ENCODE measurements at regions not wholly inside any gene's neighbourhood (a gene's known extent, or its start where the extent isn't known, plus 50 kb on each side); places are given as distances from the start of the nearest gene placed in this dataset.

DNA sequence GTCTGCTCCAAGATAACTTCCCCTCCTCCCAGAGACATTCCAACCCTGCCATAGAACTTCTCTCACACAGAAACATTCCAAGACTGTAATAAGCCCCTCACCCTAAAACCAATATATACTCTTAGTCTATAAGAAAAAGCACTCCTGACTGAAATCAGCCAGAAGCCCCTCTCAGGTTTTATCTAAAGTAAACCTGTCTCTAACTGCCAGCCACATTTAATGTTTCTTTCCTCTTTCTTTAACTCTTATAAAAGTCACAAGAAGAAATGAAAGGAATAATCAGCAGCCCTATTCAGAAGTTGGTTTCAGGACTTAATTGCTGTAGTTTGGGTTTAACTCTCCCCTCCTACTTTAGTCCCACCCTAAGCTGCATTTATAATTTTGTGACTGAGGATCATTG is 165.0 kb upstream of the ZCCHC13 start:
- H3K4me1 ChIP-seq (ENCODE audit: insufficient read depth, low read length): no peaks in the 10 kb centered on the region
- H3K27me3 ChIP-seq (ENCODE audit: insufficient read depth, low read length): peaks cover 9% of the 10 kb centered on the region
- no peak overlapping the region for H3K4me2 ChIP-seq (ENCODE audit: insufficient read depth, low read length)
- no peak overlapping the region for H3K4me3 ChIP-seq (ENCODE audit: insufficient read depth, low read length)
- no peak overlapping the region for H2AFZ ChIP-seq (ENCODE audit: low read length)
- H4K20me1 ChIP-seq (ENCODE audit: insufficient read depth, low read length): peaks cover 5% of the 10 kb centered on the region
- H3K27ac ChIP-seq (ENCODE audit: low read depth, low read length): no peak overlapping the region
- H3K36me3 ChIP-seq (ENCODE audit: insufficient read depth, low read length): no peaks in the 10 kb centered on the region
- H3K79me2 ChIP-seq (ENCODE audit: insufficient read depth, low read length): no peaks in the 10 kb centered on the region
- TF ChIP-seq, protein P1, sequence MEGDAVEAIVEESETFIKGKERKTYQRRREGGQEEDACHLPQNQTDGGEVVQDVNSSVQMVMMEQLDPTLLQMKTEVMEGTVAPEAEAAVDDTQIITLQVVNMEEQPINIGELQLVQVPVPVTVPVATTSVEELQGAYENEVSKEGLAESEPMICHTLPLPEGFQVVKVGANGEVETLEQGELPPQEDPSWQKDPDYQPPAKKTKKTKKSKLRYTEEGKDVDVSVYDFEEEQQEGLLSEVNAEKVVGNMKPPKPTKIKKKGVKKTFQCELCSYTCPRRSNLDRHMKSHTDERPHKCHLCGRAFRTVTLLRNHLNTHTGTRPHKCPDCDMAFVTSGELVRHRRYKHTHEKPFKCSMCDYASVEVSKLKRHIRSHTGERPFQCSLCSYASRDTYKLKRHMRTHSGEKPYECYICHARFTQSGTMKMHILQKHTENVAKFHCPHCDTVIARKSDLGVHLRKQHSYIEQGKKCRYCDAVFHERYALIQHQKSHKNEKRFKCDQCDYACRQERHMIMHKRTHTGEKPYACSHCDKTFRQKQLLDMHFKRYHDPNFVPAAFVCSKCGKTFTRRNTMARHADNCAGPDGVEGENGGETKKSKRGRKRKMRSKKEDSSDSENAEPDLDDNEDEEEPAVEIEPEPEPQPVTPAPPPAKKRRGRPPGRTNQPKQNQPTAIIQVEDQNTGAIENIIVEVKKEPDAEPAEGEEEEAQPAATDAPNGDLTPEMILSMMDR (IDR thresholded peaks at IDR 0.05; ENCODE audit: extremely low read depth, low read depth, low read length): no peak
- H3K9me3 ChIP-seq (ENCODE audit: low read depth, low read length): no peaks in the 10 kb centered on the region
- DNase-seq (ENCODE audit: insufficient read length, low spot score, missing footprints): no peak

DNA sequence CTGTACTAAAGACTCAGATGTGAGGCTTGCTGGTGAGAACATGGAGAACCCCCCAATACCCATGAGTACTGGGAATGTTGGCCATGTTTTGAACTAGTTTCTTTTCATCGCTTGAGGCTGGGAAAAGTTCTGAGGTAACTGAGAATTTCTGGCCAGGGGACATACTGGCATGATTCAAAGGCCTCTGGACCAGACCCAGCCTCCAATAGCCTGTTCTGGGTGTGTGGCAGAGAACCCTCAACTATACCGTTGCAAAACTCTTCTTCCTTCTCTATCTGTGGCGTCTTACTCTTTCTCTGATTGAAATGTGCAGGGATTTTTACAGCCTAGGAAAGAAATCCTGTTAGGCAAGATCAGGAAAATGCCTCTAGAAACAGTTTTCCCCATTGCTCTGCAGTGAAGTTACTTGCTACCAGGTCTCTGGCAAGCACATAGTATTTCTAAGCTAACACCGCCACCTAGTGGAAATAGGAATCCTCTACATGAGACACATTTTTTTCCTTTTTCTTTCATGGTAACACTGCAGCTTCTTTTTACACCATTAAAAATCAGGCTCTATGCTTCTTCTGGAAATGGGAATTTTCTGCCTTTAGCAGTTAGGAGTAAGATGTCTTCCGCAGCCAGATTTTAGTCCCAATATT is 170.7 kb upstream of the ZCCHC13 start:
- H3K4me2 ChIP-seq (ENCODE audit: insufficient read depth, low read length): no peak overlapping the region
- H2AFZ ChIP-seq (ENCODE audit: low read length): no peak overlapping the region
- H3K4me3 ChIP-seq (ENCODE audit: insufficient read depth, low read length): no peak overlapping the region
- no peak overlapping the region for H3K27ac ChIP-seq (ENCODE audit: low read depth, low read length)
- H3K4me1 ChIP-seq (ENCODE audit: insufficient read depth, low read length): no peaks in the 10 kb centered on the region
- H3K27me3 ChIP-seq (ENCODE audit: insufficient read depth, low read length): peaks cover 12% of the 10 kb centered on the region
- H4K20me1 ChIP-seq (ENCODE audit: insufficient read depth, low read length): no peaks in the 10 kb centered on the region
- DNase-seq (ENCODE audit: insufficient read length, low spot score, missing footprints): peak; percentile 86
- H3K36me3 ChIP-seq (ENCODE audit: insufficient read depth, low read length): no peaks in the 10 kb centered on the region
- H3K79me2 ChIP-seq (ENCODE audit: insufficient read depth, low read length): no peaks in the 10 kb centered on the region
- H3K9me3 ChIP-seq (ENCODE audit: low read depth, low read length): no peaks in the 10 kb centered on the region
- TF ChIP-seq, protein P1 (IDR thresholded peaks at IDR 0.05; ENCODE audit: extremely low read depth, low read depth, low read length): peak; percentile 80

DNA sequence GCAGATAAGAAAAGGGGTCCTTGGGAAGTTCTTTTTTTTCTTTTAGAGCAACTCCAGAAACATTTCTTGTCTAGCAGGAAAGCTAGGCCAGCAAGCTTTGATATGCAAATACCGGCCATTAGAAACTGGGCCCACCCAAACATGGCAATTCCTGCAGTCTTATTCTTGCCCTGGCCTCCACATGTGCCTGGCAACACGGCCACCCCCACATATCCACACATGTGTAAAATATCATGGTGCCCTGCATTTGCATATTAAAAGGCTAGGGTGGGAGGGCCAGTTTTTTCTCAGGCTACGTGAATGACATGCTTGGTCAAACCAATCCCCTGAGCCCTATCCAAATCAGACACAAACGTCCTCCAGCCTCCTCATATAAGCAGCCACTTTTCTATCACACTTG is 171.7 kb upstream of the ZCCHC13 start:
- Histone ChIP-seq H2AFZ (ENCODE audit: low read length) (no peak overlapping the region), H3K27ac (ENCODE audit: low read depth, low read length) (no peak overlapping the region), H3K9me3 (ENCODE audit: low read depth, low read length) (no peaks in the 10 kb centered on the region), H3K4me1 (ENCODE audit: insufficient read depth, low read length) (no peaks in the 10 kb centered on the region), H4K20me1 (ENCODE audit: insufficient read depth, low read length) (no peaks in the 10 kb centered on the region), H3K4me3 (ENCODE audit: insufficient read depth, low read length) (no peak overlapping the region), H3K36me3 (ENCODE audit: insufficient read depth, low read length) (no peaks in the 10 kb centered on the region), H3K27me3 (ENCODE audit: insufficient read depth, low read length) (peaks cover 12% of the 10 kb centered on the region), H3K4me2 (ENCODE audit: insufficient read depth, low read length) (no peak overlapping the region), H3K79me2 (ENCODE audit: insufficient read depth, low read length) (no peaks in the 10 kb centered on the region)
- DNase-seq (ENCODE audit: insufficient read length, low spot score, missing footprints): no peak
- TF ChIP-seq, protein P1 (IDR thresholded peaks at IDR 0.05; ENCODE audit: extremely low read depth, low read depth, low read length): no peak

DNA sequence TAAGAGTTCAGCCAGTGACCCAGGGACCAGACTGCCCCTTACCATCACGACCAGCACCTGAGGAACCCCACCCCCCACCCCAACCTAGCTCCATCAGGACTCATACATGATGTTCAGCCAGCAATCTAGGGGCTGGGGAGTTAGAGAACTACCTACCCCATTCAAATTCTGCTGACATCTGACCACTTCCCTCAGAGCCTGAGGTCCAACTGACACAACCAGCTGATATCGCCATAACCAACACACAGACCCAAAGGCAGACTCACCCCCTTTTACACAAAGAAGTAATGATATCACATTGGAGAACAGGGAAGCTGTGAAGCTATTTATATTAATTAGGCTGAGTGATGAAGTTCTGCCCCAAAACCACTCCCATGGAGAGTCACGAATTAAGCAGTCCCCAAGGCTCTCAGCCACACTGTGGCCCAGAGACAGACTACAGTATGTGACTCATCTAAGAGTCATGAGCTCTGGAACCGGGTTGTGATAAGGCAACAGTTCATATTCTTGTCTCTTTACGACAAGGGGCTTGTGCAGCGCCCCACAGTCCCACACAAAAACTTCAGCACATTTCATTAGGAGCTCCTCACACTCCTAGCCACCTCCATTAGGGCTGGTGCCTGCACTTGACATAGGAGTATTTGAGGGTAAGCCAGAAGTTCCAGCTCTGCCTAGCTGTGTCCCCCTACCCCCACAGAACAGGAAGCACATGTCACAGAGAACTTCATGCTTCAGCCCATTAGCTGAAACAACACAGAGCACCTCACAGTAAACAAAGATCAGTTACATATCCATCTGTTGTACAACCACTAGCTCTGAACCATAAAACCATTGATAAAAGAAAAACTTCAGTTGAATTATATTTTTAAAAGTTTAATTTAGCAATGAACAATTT is 184.7 kb upstream of the ZCCHC13 start:
- Histone ChIP-seq H3K4me1 (ENCODE audit: insufficient read depth, low read length) (peaks cover 8% of the 10 kb centered on the region), H3K36me3 (ENCODE audit: insufficient read depth, low read length) (no peaks in the 10 kb centered on the region), H3K79me2 (ENCODE audit: insufficient read depth, low read length) (no peaks in the 10 kb centered on the region), H2AFZ (ENCODE audit: low read length) (no peak overlapping the region), H3K27ac (ENCODE audit: low read depth, low read length) (no peak overlapping the region), H3K9me3 (ENCODE audit: low read depth, low read length) (no peaks in the 10 kb centered on the region), H4K20me1 (ENCODE audit: insufficient read depth, low read length) (peaks cover 4% of the 10 kb centered on the region), H3K4me3 (ENCODE audit: insufficient read depth, low read length) (no peak overlapping the region), H3K4me2 (ENCODE audit: insufficient read depth, low read length) (peak overlapping the region; percentile 37), H3K27me3 (ENCODE audit: insufficient read depth, low read length) (peaks cover under 1% of the 10 kb centered on the region)
- DNase-seq (ENCODE audit: insufficient read length, low spot score, missing footprints): no peak
- TF ChIP-seq, protein P1 (IDR thresholded peaks at IDR 0.05; ENCODE audit: extremely low read depth, low read depth, low read length): no peak

All from osteoblast (primary cell).